HL-60 (cell line): ENCODE measurements at regions not wholly inside any gene's neighbourhood (a gene's known extent, or its start where the extent isn't known, plus 50 kb on each side); places are given as distances from the start of the nearest gene placed in this dataset.

Experiments
- SPI1 ChIP-seq: IDR thresholded peaks from 2 replicates; pipeline ENCODE4 v1.6.1; 2012; ENCODE audit warnings: low read depth, mild to moderate bottlenecking, borderline replicate concordance
- TF ChIP-seq, protein P1 (sequence below): IDR thresholded peaks from one replicate; pipeline ENCODE4 v1.5.1; 2011; ENCODE audit warnings: low read length, control low read depth, inconsistent platforms; ENCODE audit not compliant: insufficient read depth

DNA sequence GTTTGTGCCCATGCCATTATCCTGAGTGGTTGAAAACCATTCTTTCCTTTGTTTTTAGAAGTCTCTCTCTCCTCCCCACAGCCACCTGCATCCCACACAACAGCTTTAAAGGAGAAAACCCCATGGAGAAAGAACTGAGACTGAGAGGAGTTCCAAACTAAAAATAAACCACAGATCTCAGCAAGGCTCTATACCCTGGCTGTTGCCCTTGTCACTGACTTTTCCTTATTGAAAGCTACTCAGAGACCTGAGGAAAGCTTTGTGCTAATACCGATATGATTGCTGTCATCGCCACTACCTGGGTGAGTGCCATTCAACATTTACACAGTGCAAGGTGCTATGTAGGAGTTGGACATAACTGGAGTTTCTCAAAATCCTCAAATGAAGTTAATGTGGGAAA lies 55.5 kb upstream of the RASGRP1 start:
- TF ChIP-seq, protein P1, sequence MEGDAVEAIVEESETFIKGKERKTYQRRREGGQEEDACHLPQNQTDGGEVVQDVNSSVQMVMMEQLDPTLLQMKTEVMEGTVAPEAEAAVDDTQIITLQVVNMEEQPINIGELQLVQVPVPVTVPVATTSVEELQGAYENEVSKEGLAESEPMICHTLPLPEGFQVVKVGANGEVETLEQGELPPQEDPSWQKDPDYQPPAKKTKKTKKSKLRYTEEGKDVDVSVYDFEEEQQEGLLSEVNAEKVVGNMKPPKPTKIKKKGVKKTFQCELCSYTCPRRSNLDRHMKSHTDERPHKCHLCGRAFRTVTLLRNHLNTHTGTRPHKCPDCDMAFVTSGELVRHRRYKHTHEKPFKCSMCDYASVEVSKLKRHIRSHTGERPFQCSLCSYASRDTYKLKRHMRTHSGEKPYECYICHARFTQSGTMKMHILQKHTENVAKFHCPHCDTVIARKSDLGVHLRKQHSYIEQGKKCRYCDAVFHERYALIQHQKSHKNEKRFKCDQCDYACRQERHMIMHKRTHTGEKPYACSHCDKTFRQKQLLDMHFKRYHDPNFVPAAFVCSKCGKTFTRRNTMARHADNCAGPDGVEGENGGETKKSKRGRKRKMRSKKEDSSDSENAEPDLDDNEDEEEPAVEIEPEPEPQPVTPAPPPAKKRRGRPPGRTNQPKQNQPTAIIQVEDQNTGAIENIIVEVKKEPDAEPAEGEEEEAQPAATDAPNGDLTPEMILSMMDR = no peak
- TF ChIP-seq SPI1 = no peak
